ENCODE measurements at regions not wholly inside any gene's neighbourhood (a gene's known extent, or its start where the extent isn't known, plus 50 kb on each side); places are given as distances from the start of the nearest gene placed in this dataset.

- WGBS (ENCODE audit: insufficient coverage, low lambda C conversion rate): no CpG with 5 or more reads among the region's 16 CpGs
- no peak overlapping the region for H3K4me3 ChIP-seq (ENCODE audit: low read length)
- peaks cover 3% of the 10 kb centered on the region for H3K9me3 ChIP-seq (ENCODE audit: control insufficient read depth, low read depth, low read length)
- H3K27ac ChIP-seq (ENCODE audit: low read length): no peak overlapping the region
- no peaks in the 10 kb centered on the region for H3K36me3 ChIP-seq (ENCODE audit: control insufficient read depth, insufficient read depth, low read length)
- DNase-seq: no peak
- H3K4me1 ChIP-seq (ENCODE audit: control insufficient read depth, insufficient read depth, low read length): peaks cover 13% of the 10 kb centered on the region
- no peaks in the 10 kb centered on the region for H3K27me3 ChIP-seq (ENCODE audit: control insufficient read depth, insufficient read depth, low read length)
Observed at GRCh38 chr2:8517850-8518498, 163.9 kb upstream of the ID2 start.

- no peak overlapping the region for H3K27ac ChIP-seq (ENCODE audit: low read length)
- H3K4me3 ChIP-seq (ENCODE audit: low read length): no peak overlapping the region
- no CpG with 5 or more reads among the region's 8 CpGs for WGBS (ENCODE audit: insufficient coverage, low lambda C conversion rate)
- no peak for DNase-seq
- no peaks in the 10 kb centered on the region for H3K27me3 ChIP-seq (ENCODE audit: control insufficient read depth, insufficient read depth, low read length)
- H3K4me1 ChIP-seq (ENCODE audit: control insufficient read depth, insufficient read depth, low read length): peaks cover 13% of the 10 kb centered on the region
- no peaks in the 10 kb centered on the region for H3K9me3 ChIP-seq (ENCODE audit: control insufficient read depth, low read depth, low read length)
- no peaks in the 10 kb centered on the region for H3K36me3 ChIP-seq (ENCODE audit: control insufficient read depth, insufficient read depth, low read length)
Observed at GRCh38 chr2:8518979-8519668, 162.7 kb upstream of the ID2 start.

- Histone ChIP-seq H3K4me3 (ENCODE audit: low read length) (no peak overlapping the region), H3K27ac (ENCODE audit: low read length) (no peak overlapping the region), H3K36me3 (ENCODE audit: control insufficient read depth, insufficient read depth, low read length) (no peaks in the 10 kb centered on the region), H3K9me3 (ENCODE audit: control insufficient read depth, low read depth, low read length) (no peaks in the 10 kb centered on the region), H3K27me3 (ENCODE audit: control insufficient read depth, insufficient read depth, low read length) (no peaks in the 10 kb centered on the region), H3K4me1 (ENCODE audit: control insufficient read depth, insufficient read depth, low read length) (peaks cover 16% of the 10 kb centered on the region)
- WGBS (ENCODE audit: insufficient coverage, low lambda C conversion rate): 94% methylated on average over 2 of the region's 5 CpGs
- no peak for DNase-seq
Observed at GRCh38 chr2:8520791-8521344, 161.0 kb upstream of the ID2 start.

GRCh38 chr2:8522687-8523086 lies 159.2 kb upstream of the ID2 start:
- Histone ChIP-seq H3K27ac (ENCODE audit: low read length) (no peak overlapping the region), H3K36me3 (ENCODE audit: control insufficient read depth, insufficient read depth, low read length) (no peaks in the 10 kb centered on the region), H3K9me3 (ENCODE audit: control insufficient read depth, low read depth, low read length) (no peaks in the 10 kb centered on the region), H3K4me3 (ENCODE audit: low read length) (no peak overlapping the region), H3K27me3 (ENCODE audit: control insufficient read depth, insufficient read depth, low read length) (no peaks in the 10 kb centered on the region), H3K4me1 (ENCODE audit: control insufficient read depth, insufficient read depth, low read length) (peaks cover 26% of the 10 kb centered on the region)
- DNase-seq: no peak
- no CpG with 5 or more reads among the region's 2 CpGs for WGBS (ENCODE audit: insufficient coverage, low lambda C conversion rate)

GRCh38 chr2:8524388-8524787 lies 157.5 kb upstream of the ID2 start:
- H3K4me1 ChIP-seq (ENCODE audit: control insufficient read depth, insufficient read depth, low read length): peaks cover 27% of the 10 kb centered on the region
- H3K27ac ChIP-seq (ENCODE audit: low read length): no peak overlapping the region
- WGBS (ENCODE audit: insufficient coverage, low lambda C conversion rate): no CpG with 5 or more reads among the region's 9 CpGs
- no peaks in the 10 kb centered on the region for H3K9me3 ChIP-seq (ENCODE audit: control insufficient read depth, low read depth, low read length)
- H3K27me3 ChIP-seq (ENCODE audit: control insufficient read depth, insufficient read depth, low read length): no peaks in the 10 kb centered on the region
- H3K36me3 ChIP-seq (ENCODE audit: control insufficient read depth, insufficient read depth, low read length): no peaks in the 10 kb centered on the region
- H3K4me3 ChIP-seq (ENCODE audit: low read length): no peak overlapping the region
- no peak for DNase-seq

GRCh38 chr2:8524823-8525222 lies 157.0 kb upstream of the ID2 start:
- Histone ChIP-seq H3K27ac (ENCODE audit: low read length) (peak overlapping the region; percentile 46), H3K4me3 (ENCODE audit: low read length) (no peak overlapping the region), H3K27me3 (ENCODE audit: control insufficient read depth, insufficient read depth, low read length) (no peaks in the 10 kb centered on the region), H3K4me1 (ENCODE audit: control insufficient read depth, insufficient read depth, low read length) (peaks cover 27% of the 10 kb centered on the region), H3K9me3 (ENCODE audit: control insufficient read depth, low read depth, low read length) (no peaks in the 10 kb centered on the region), H3K36me3 (ENCODE audit: control insufficient read depth, insufficient read depth, low read length) (no peaks in the 10 kb centered on the region)
- DNase-seq: peak in 1 of 2 donors; percentile 17
- WGBS (ENCODE audit: insufficient coverage, low lambda C conversion rate): 80% methylated on average over 1 of the region's 8 CpGs

GRCh38 chr2:8525236-8525581 lies 156.6 kb upstream of the ID2 start:
- Histone ChIP-seq H3K4me1 (ENCODE audit: control insufficient read depth, insufficient read depth, low read length) (peaks cover 27% of the 10 kb centered on the region), H3K36me3 (ENCODE audit: control insufficient read depth, insufficient read depth, low read length) (no peaks in the 10 kb centered on the region), H3K9me3 (ENCODE audit: control insufficient read depth, low read depth, low read length) (no peaks in the 10 kb centered on the region), H3K27ac (ENCODE audit: low read length) (peak overlapping the region; percentile 46), H3K4me3 (ENCODE audit: low read length) (no peak overlapping the region), H3K27me3 (ENCODE audit: control insufficient read depth, insufficient read depth, low read length) (no peaks in the 10 kb centered on the region)
- DNase-seq: no peak
- WGBS (ENCODE audit: insufficient coverage, low lambda C conversion rate): no CpG with 5 or more reads among the region's 7 CpGs

- Histone ChIP-seq H3K27ac (ENCODE audit: low read length) (peak overlapping the region; percentile 46), H3K4me3 (ENCODE audit: low read length) (no peak overlapping the region), H3K27me3 (ENCODE audit: control insufficient read depth, insufficient read depth, low read length) (no peaks in the 10 kb centered on the region), H3K9me3 (ENCODE audit: control insufficient read depth, low read depth, low read length) (no peaks in the 10 kb centered on the region), H3K4me1 (ENCODE audit: control insufficient read depth, insufficient read depth, low read length) (peaks cover 27% of the 10 kb centered on the region), H3K36me3 (ENCODE audit: control insufficient read depth, insufficient read depth, low read length) (no peaks in the 10 kb centered on the region)
- peak; percentile 80 to 90 for DNase-seq
- WGBS (ENCODE audit: insufficient coverage, low lambda C conversion rate): no CpG with 5 or more reads among the region's 14 CpGs
Observed at GRCh38 chr2:8525582-8526402, 156.1 kb upstream of the ID2 start.

- H3K9me3 ChIP-seq (ENCODE audit: control insufficient read depth, low read depth, low read length): peaks cover 4% of the 10 kb centered on the region
- H3K27me3 ChIP-seq (ENCODE audit: control insufficient read depth, insufficient read depth, low read length): no peaks in the 10 kb centered on the region
- H3K27ac ChIP-seq (ENCODE audit: low read length): peak overlapping the region; percentile 46
- H3K36me3 ChIP-seq (ENCODE audit: control insufficient read depth, insufficient read depth, low read length): no peaks in the 10 kb centered on the region
- WGBS (ENCODE audit: insufficient coverage, low lambda C conversion rate): no CpG with 5 or more reads among the region's 3 CpGs
- DNase-seq: no peak
- no peak overlapping the region for H3K4me3 ChIP-seq (ENCODE audit: low read length)
- peaks cover 27% of the 10 kb centered on the region for H3K4me1 ChIP-seq (ENCODE audit: control insufficient read depth, insufficient read depth, low read length)
Observed at GRCh38 chr2:8526403-8526696, 155.5 kb upstream of the ID2 start.

GRCh38 chr2:8527031-8527430 lies 154.8 kb upstream of the ID2 start:
- Histone ChIP-seq H3K27me3 (ENCODE audit: control insufficient read depth, insufficient read depth, low read length) (no peaks in the 10 kb centered on the region), H3K36me3 (ENCODE audit: control insufficient read depth, insufficient read depth, low read length) (no peaks in the 10 kb centered on the region), H3K4me3 (ENCODE audit: low read length) (no peak overlapping the region), H3K27ac (ENCODE audit: low read length) (no peak overlapping the region), H3K9me3 (ENCODE audit: control insufficient read depth, low read depth, low read length) (peaks cover 4% of the 10 kb centered on the region), H3K4me1 (ENCODE audit: control insufficient read depth, insufficient read depth, low read length) (peaks cover 27% of the 10 kb centered on the region)
- no CpG with 5 or more reads among the region's 4 CpGs for WGBS (ENCODE audit: insufficient coverage, low lambda C conversion rate)
- no peak for DNase-seq
